SU-DHL-6 (cell line): ENCODE measurements at regions not wholly inside any gene's neighbourhood (a gene's known extent, or its start where the extent isn't known, plus 50 kb on each side); places are given as distances from the start of the nearest gene placed in this dataset.

Experiments
- CTCF ChIP-seq: fragments of 200-600 bp; sonication (generic); IDR thresholded peaks from one replicate; pipeline ENCODE4 v1.5.1; 2017; ENCODE audit warnings: antibody characterized with exemption, mild to moderate bottlenecking, low read length, moderate library complexity; ENCODE audit not compliant: insufficient read depth, poor library complexity, severe bottlenecking
- EZH2phosphoT487 ChIP-seq: fragments of 200-600 bp; sonication (generic), shearing (Covaris generic); conservative IDR thresholded peaks from 2 replicates; pipeline ENCODE4 v1.6.1; 2018; ENCODE audit warnings: mild to moderate bottlenecking, antibody characterized with exemption, low read length, moderate library complexity, mixed read lengths

- no peak for TF ChIP-seq EZH2phosphoT487
- TF ChIP-seq CTCF: no peak
These were observed 233.6 kb downstream of the BMP7 start for GRCh38 chr20:57032847-57033246.
